Thoracic aorta (tissue), 2 donors: ENCODE measurements at regions not wholly inside any gene's neighbourhood (a gene's known extent, or its start where the extent isn't known, plus 50 kb on each side); places are given as distances from the start of the nearest gene placed in this dataset.

ENCODE experiments used
- ATAC-seq: fragments of 150-250 bp; one replicate; pipeline ENCODE4 v1.8.0; 2017; ENCODE audit warnings: low read depth; ENCODE audit not compliant: insufficient number of reproducible peaks, low FRiP score
- DNase-seq: peaks from one replicate; pipeline ENCODE4 v3.0.0-alpha.2; 2020; ENCODE audit warnings: low spot score
- H3K27ac ChIP-seq, 2 donors: fragments of 200-600 bp; sonication (generic); 1 replicate in 1 of 2; 2 replicates in 1 of 2; pipeline ENCODE4 v1.5.1; 2016; ENCODE audit warnings: mild to moderate bottlenecking in 2 of 2, moderate library complexity in 2 of 2
- H3K27me3 ChIP-seq: fragments of 200-600 bp; sonication (generic); replicated peaks from 2 replicates; pipeline ENCODE4 v1.6.0; 2016; ENCODE audit warnings: mild to moderate bottlenecking; ENCODE audit not compliant: insufficient read depth
- H3K36me3 ChIP-seq: fragments of 200-600 bp; sonication (generic); one replicate; pipeline ENCODE4 v1.5.1; 2016
- H3K4me1 ChIP-seq, 2 donors: fragments of 200-600 bp; sonication (generic); 1 replicate in 1 of 2; 2 replicates in 1 of 2; pipeline versions ENCODE4 v1.5.1 to v1.6.0; 2016; ENCODE audit warnings: low read depth in 2 of 2, mild to moderate bottlenecking in 1 of 2; ENCODE audit not compliant: control insufficient read depth in 1 of 2
- H3K4me3 ChIP-seq: fragments of 200-600 bp; sonication (generic); 2 replicates; pipeline ENCODE4 v1.5.1; 2016; ENCODE audit warnings: mild to moderate bottlenecking
- H3K9me3 ChIP-seq: fragments of 200-600 bp; sonication (generic); 2 replicates; pipeline ENCODE4 v1.5.1; 2016
- TF ChIP-seq, protein P1 (sequence below): fragments of 200-600 bp; sonication (generic); IDR thresholded peaks from one replicate; pipeline ENCODE4 v1.5.1; 2019; ENCODE audit warnings: antibody characterized with exemption

DNA sequence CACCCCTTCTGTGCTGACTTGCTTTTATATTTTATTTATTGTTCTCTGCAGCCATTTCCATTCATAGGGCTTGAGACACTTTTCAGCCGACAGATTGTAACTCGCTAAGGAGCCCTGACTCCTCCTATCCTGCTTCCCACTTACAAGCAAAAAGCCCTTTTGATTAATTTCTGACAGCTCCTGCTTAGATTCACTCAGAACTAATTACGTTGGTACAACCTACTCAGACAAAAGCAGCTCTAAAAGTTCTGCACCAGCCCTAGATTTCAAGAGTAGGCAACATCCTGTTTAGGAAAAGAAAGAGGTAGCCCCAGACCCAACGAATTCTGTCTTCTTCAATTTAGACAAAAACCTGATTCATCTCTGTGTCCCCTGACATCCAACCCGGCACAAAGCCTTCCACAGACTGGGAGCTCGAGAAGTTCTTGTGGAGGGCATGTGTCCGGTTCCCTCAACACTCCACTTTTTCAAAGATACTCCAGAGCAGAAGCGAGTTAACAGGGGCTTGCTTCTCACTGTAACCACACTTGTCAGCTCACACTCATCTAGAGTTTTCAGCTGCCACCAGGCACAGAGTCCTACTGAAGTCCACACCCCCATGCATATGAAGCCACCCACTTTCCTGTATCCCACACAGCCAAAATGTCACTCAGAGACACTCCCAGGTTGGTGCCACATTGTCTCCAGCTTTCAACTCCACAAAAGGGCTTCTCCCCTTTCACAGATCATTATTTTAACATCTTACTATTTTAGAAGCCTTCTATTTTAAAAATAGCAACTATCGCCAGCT, 113.6 kb upstream of the NFE2L3 start:
- H3K36me3 ChIP-seq = no peaks in the 10 kb centered on the region
- ATAC-seq (no peak), DNase-seq (no peak)
- H3K4me1 ChIP-seq = no peaks in the 10 kb centered on the region
- TF ChIP-seq, protein P1, sequence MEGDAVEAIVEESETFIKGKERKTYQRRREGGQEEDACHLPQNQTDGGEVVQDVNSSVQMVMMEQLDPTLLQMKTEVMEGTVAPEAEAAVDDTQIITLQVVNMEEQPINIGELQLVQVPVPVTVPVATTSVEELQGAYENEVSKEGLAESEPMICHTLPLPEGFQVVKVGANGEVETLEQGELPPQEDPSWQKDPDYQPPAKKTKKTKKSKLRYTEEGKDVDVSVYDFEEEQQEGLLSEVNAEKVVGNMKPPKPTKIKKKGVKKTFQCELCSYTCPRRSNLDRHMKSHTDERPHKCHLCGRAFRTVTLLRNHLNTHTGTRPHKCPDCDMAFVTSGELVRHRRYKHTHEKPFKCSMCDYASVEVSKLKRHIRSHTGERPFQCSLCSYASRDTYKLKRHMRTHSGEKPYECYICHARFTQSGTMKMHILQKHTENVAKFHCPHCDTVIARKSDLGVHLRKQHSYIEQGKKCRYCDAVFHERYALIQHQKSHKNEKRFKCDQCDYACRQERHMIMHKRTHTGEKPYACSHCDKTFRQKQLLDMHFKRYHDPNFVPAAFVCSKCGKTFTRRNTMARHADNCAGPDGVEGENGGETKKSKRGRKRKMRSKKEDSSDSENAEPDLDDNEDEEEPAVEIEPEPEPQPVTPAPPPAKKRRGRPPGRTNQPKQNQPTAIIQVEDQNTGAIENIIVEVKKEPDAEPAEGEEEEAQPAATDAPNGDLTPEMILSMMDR = no peak
- H3K9me3 ChIP-seq = no peaks in the 10 kb centered on the region
- no peak overlapping the region for H3K27ac ChIP-seq
- no peak overlapping the region for H3K4me3 ChIP-seq
- H3K27me3 ChIP-seq = no peaks in the 10 kb centered on the region

DNA sequence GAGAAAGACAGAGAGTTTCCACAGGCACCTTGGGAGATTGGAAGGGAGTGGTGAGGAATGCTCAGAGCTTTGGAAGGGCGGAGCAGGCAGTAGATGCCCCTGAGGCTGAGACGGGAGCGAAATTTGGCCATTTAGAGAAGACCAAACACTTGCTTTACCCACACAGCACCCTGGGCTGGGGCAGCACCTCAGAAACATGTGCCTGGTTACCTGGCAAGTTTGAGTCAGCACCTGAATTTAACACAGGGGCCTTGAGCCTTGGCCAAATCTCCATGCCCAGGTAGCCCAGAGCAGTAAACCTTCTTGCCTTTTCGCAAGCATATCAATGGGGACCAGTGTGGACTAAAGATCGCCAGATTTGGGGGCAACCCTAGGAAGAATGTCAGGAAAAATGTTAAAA, 111.9 kb upstream of the NFE2L3 start:
- no peak for DNase-seq
- H3K27ac ChIP-seq = no peak overlapping the region
- no peaks in the 10 kb centered on the region for H3K4me1 ChIP-seq
- H3K4me3 ChIP-seq = no peak overlapping the region
- no peaks in the 10 kb centered on the region for H3K27me3 ChIP-seq
- ATAC-seq = no peak
- no peaks in the 10 kb centered on the region for H3K36me3 ChIP-seq
- TF ChIP-seq, protein P1 = no peak
- H3K9me3 ChIP-seq = no peaks in the 10 kb centered on the region

DNA sequence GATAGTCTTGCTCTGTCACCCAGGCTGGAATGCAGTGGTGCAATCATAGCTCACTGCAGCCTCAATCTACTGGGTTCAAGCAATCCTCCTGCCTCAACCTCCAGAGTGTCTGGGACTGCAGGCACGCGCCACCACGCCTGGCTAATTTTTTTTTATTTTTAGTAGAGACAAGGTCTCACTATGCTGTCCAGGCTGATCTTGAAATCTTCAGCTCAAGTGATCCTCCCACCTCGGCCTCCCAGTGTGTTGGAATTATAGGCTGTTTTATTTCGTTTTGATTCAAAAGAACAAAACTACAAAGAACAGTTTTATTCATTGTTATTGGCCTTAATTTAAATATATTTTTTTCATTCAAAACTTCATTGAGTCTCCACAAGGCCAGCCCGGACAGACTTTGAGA, 109.8 kb upstream of the NFE2L3 start:
- TF ChIP-seq, protein P1 = no peak
- Histone ChIP-seq H3K4me3 (no peak overlapping the region), H3K27ac (no peak overlapping the region), H3K36me3 (no peaks in the 10 kb centered on the region), H3K27me3 (peaks cover 1% of the 10 kb centered on the region), H3K4me1 (no peaks in the 10 kb centered on the region), H3K9me3 (no peaks in the 10 kb centered on the region)
- DNase-seq = no peak
- ATAC-seq = no peak

DNA sequence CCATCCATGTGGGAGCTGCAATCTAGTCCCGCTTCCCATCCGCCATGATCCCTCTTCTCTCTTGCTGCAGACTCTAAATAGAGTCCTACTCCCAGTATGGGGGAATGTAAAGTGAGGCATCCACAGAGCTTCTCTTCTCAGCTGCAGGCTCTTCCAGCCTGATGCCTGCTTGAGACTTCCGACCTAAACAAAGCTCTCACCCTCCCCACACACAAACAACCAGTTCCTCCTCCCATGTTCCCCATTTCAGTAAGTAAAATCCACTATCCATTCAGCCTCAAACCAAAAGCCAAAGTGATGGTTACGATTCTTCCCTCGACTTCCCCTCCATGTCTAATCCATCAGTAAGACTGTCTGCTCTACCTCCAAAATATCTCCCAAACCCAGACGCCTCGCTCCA, 108.2 kb upstream of the NFE2L3 start:
- DNase-seq = no peak
- ATAC-seq = no peak
- TF ChIP-seq, protein P1 = no peak
- no peaks in the 10 kb centered on the region for H3K4me1 ChIP-seq
- H3K27ac ChIP-seq = no peak overlapping the region
- peaks cover 3% of the 10 kb centered on the region for H3K27me3 ChIP-seq
- H3K9me3 ChIP-seq = no peaks in the 10 kb centered on the region
- no peaks in the 10 kb centered on the region for H3K36me3 ChIP-seq
- H3K4me3 ChIP-seq = no peak overlapping the region

DNA sequence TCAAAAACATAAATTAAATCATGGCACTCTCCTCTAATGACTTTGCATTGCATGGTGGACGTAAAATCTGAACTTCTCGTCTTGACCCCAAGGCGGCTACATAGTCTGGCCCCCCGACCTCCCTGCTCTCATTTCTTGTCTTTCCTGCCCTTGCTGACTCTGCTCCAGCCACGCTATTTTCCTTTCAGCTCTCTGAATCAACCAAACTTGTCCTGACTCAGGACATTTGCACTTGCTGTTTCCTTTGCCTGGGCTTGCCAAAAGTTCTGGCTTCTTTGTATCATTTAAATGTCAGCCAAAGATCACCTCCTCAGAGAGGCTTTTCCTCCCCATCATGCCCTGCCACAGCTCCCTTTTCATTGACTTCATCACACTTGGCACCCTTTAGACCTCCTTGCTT, 107.7 kb upstream of the NFE2L3 start:
- TF ChIP-seq, protein P1 = no peak
- Histone ChIP-seq H3K27ac (no peak overlapping the region), H3K4me1 (no peaks in the 10 kb centered on the region), H3K27me3 (peaks cover 3% of the 10 kb centered on the region), H3K4me3 (no peak overlapping the region), H3K9me3 (no peaks in the 10 kb centered on the region), H3K36me3 (no peaks in the 10 kb centered on the region)
- DNase-seq (no peak), ATAC-seq (no peak)
